ENCODE measurements at regions not wholly inside any gene's neighbourhood (a gene's known extent, or its start where the extent isn't known, plus 50 kb on each side); places are given as distances from the start of the nearest gene placed in this dataset.

GRCh38 chr22:49072996-49073645, 754.6 kb downstream of the BRD1 start:
- DNase-seq (ENCODE audit: low spot score) (no peak), ATAC-seq (ENCODE audit: insufficient number of reproducible peaks, low FRiP score, low read depth) (no peak)
- Histone ChIP-seq H3K36me3 (no peaks in the 10 kb centered on the region), H3K4me3 (no peak overlapping the region), H3K27me3 (replicated peaks; ENCODE audit: insufficient read depth) (no peaks in the 10 kb centered on the region), H3K9me3 (no peaks in the 10 kb centered on the region), H3K4me1 (ENCODE audit: control insufficient read depth in 1 of 2, low read depth in 2 of 2) (no peaks in the 10 kb centered on the region), H3K27ac (no peak overlapping the region)
- no peak for TF ChIP-seq CTCF (IDR thresholded peaks at IDR 0.05)

GRCh38 chr22:49070501-49070900, 757.2 kb downstream of the BRD1 start:
- H3K27me3 ChIP-seq (replicated peaks; ENCODE audit: insufficient read depth): no peaks in the 10 kb centered on the region
- TF ChIP-seq CTCF (IDR thresholded peaks at IDR 0.05): no peak
- ATAC-seq (ENCODE audit: insufficient number of reproducible peaks, low FRiP score, low read depth): no peak

GRCh38 chr22:49068861-49069500, 758.7 kb downstream of the BRD1 start:
- H3K9me3 ChIP-seq: no peaks in the 10 kb centered on the region
- H3K36me3 ChIP-seq: no peaks in the 10 kb centered on the region
- H3K27ac ChIP-seq: no peak overlapping the region
- H3K4me1 ChIP-seq (ENCODE audit: control insufficient read depth in 1 of 2, low read depth in 2 of 2): peaks cover 0 to 8% of the 10 kb centered on the region in 2 donors
- TF ChIP-seq CTCF (IDR thresholded peaks at IDR 0.05): no peak
- H3K4me3 ChIP-seq: no peak overlapping the region
- DNase-seq (ENCODE audit: low spot score): no peak
- no peak for ATAC-seq (ENCODE audit: insufficient number of reproducible peaks, low FRiP score, low read depth)
- no peaks in the 10 kb centered on the region for H3K27me3 ChIP-seq (replicated peaks; ENCODE audit: insufficient read depth)

More at GRCh38 chr22:49070501-49070900, 757.2 kb downstream of the BRD1 start:
- Histone ChIP-seq H3K4me1 (ENCODE audit: control insufficient read depth in 1 of 2, low read depth in 2 of 2) (peaks cover 0 to 8% of the 10 kb centered on the region in 2 donors), H3K9me3 (no peaks in the 10 kb centered on the region), H3K4me3 (no peak overlapping the region), H3K27ac (no peak overlapping the region), H3K36me3 (no peaks in the 10 kb centered on the region)
- DNase-seq (ENCODE audit: low spot score): no peak

GRCh38 chr22:49067504-49067903, 760.2 kb downstream of the BRD1 start:
- DNase-seq (ENCODE audit: low spot score) (no peak), ATAC-seq (ENCODE audit: insufficient number of reproducible peaks, low FRiP score, low read depth) (no peak)
- no peaks in the 10 kb centered on the region for H3K36me3 ChIP-seq
- no peaks in the 10 kb centered on the region for H3K27me3 ChIP-seq (replicated peaks; ENCODE audit: insufficient read depth)
- no peaks in the 10 kb centered on the region for H3K9me3 ChIP-seq
- H3K4me1 ChIP-seq (ENCODE audit: control insufficient read depth in 1 of 2, low read depth in 2 of 2): peaks cover 0 to 8% of the 10 kb centered on the region in 2 donors
- H3K27ac ChIP-seq: no peak overlapping the region
- no peak for TF ChIP-seq CTCF (IDR thresholded peaks at IDR 0.05)
- H3K4me3 ChIP-seq: no peak overlapping the region

GRCh38 chr22:49066619-49067018, 761.1 kb downstream of the BRD1 start:
- Histone ChIP-seq H3K27me3 (replicated peaks; ENCODE audit: insufficient read depth) (no peaks in the 10 kb centered on the region), H3K36me3 (no peaks in the 10 kb centered on the region), H3K9me3 (no peaks in the 10 kb centered on the region), H3K27ac (no peak overlapping the region), H3K4me1 (ENCODE audit: control insufficient read depth in 1 of 2, low read depth in 2 of 2) (peaks cover 0 to 8% of the 10 kb centered on the region in 2 donors), H3K4me3 (no peak overlapping the region)
- no peak for TF ChIP-seq CTCF (IDR thresholded peaks at IDR 0.05)
- DNase-seq (ENCODE audit: low spot score) (no peak), ATAC-seq (ENCODE audit: insufficient number of reproducible peaks, low FRiP score, low read depth) (no peak)
